Chondrocyte (in vitro differentiated cells): ENCODE measurements at regions not wholly inside any gene's neighbourhood (a gene's known extent, or its start where the extent isn't known, plus 50 kb on each side); places are given as distances from the start of the nearest gene placed in this dataset.

ENCODE experiments used
- DNase-seq: peaks from one replicate; pipeline ENCODE4 v3.0.0; 2021; ENCODE audit warnings: mixed read lengths, low spot score
- H3K27ac Mint-ChIP-seq: one replicate; pipeline ENCODE4 v1.8.0; 2021; ENCODE audit warnings: mild to moderate bottlenecking, moderate library complexity, mixed read lengths; ENCODE audit not compliant: unreplicated experiment
- H3K27me3 Mint-ChIP-seq: 2 replicates; pipeline ENCODE4 v1.8.0; 2021; ENCODE audit warnings: low read depth, mixed read lengths
- H3K36me3 Mint-ChIP-seq: 2 replicates; pipeline ENCODE4 v1.8.0; 2021; ENCODE audit warnings: low read depth, mixed read lengths
- H3K4me1 Mint-ChIP-seq: 2 replicates; pipeline ENCODE4 v1.8.0; 2021; ENCODE audit warnings: low read depth, mild to moderate bottlenecking, mixed read lengths
- H3K4me3 Mint-ChIP-seq: one replicate; pipeline ENCODE4 v1.8.0; 2021; ENCODE audit warnings: mild to moderate bottlenecking, moderate library complexity, mixed read lengths; ENCODE audit not compliant: unreplicated experiment
- H3K9me3 Mint-ChIP-seq: 2 replicates; pipeline ENCODE4 v1.8.0; 2021; ENCODE audit warnings: low read depth, mixed read lengths
- CTCF ChIP-seq: fragments of 200-600 bp; sonication (generic); IDR thresholded peaks from 2 replicates; pipeline ENCODE4 v1.5.0; 2021; ENCODE audit warnings: antibody characterized with exemption, mild to moderate bottlenecking, moderate library complexity

GRCh38 chr17:69743091-69743490, 328.6 kb downstream of the MAP2K6 start:
- no peak overlapping the region for H3K27ac Mint-ChIP-seq
- peaks cover 2% of the 10 kb centered on the region for H3K36me3 Mint-ChIP-seq
- H3K9me3 Mint-ChIP-seq, result peaks cover 11% of the 10 kb centered on the region
- no peak for DNase-seq
- no peak for TF ChIP-seq CTCF
- H3K27me3 Mint-ChIP-seq, result no peaks in the 10 kb centered on the region
- no peaks in the 10 kb centered on the region for H3K4me1 Mint-ChIP-seq
- no peak overlapping the region for H3K4me3 Mint-ChIP-seq

GRCh38 chr17:69744512-69745070, 330.1 kb downstream of the MAP2K6 start:
- TF ChIP-seq CTCF, result no peak
- H3K27ac Mint-ChIP-seq, result no peak overlapping the region
- H3K36me3 Mint-ChIP-seq, result peaks cover 2% of the 10 kb centered on the region
- H3K27me3 Mint-ChIP-seq, result no peaks in the 10 kb centered on the region
- H3K9me3 Mint-ChIP-seq, result peaks cover 7% of the 10 kb centered on the region
- H3K4me3 Mint-ChIP-seq, result no peak overlapping the region
- DNase-seq, result no peak
- H3K4me1 Mint-ChIP-seq, result no peaks in the 10 kb centered on the region

- Mint-ChIP-seq H3K27me3 (peaks cover 5% of the 10 kb centered on the region), H3K27ac (no peak overlapping the region), H3K9me3 (no peaks in the 10 kb centered on the region), H3K4me1 (no peaks in the 10 kb centered on the region), H3K4me3 (no peak overlapping the region), H3K36me3 (no peaks in the 10 kb centered on the region)
- no peak for TF ChIP-seq CTCF
- DNase-seq, result no peak
Observed at GRCh38 chr17:69749911-69750310, 325.1 kb upstream of the KCNJ16 start.

GRCh38 chr17:69757688-69758430, 317.2 kb upstream of the KCNJ16 start:
- H3K9me3 Mint-ChIP-seq, result no peaks in the 10 kb centered on the region

GRCh38 chr17:69760562-69760961, 314.5 kb upstream of the KCNJ16 start:
- Mint-ChIP-seq H3K36me3 (no peaks in the 10 kb centered on the region), H3K9me3 (no peaks in the 10 kb centered on the region), H3K27me3 (no peaks in the 10 kb centered on the region), H3K4me1 (peaks cover 10% of the 10 kb centered on the region), H3K4me3 (no peak overlapping the region), H3K27ac (no peak overlapping the region)
- TF ChIP-seq CTCF, result no peak
- DNase-seq, result no peak

More at GRCh38 chr17:69757688-69758430, 317.2 kb upstream of the KCNJ16 start:
- Mint-ChIP-seq H3K27me3 (peaks cover 5% of the 10 kb centered on the region), H3K4me1 (peaks cover 10% of the 10 kb centered on the region), H3K4me3 (no peak overlapping the region), H3K27ac (no peak overlapping the region), H3K36me3 (no peaks in the 10 kb centered on the region)
- DNase-seq, result no peak
- no peak for TF ChIP-seq CTCF
